ENCODE measurements at regions not wholly inside any gene's neighbourhood (a gene's known extent, or its start where the extent isn't known, plus 50 kb on each side); places are given as distances from the start of the nearest gene placed in this dataset.
"Not testable (repeated sequence)": the region's sequence is repeated elsewhere in the genome, so short reads cannot be mapped to it uniquely, and the experiment has no call there.

DNA sequence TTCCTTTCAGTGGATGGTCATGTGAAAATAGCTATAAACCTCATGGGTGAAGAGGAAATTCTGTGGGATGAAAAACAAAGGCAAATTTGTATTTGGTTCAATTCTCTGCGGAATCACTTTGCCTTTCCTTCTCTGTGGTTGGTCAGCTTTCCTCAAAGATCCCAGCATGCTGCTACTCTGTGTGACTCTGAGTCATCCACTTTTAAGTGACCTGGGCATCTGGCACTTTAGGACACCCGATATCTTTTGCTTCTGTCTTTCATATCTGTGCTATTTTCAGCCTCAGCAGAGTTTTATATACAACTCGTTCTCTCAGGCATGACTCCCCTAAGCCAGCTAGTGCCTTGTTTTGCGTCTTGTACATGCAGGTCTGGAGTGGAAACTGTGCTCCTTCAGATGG lies 217.0 kb upstream of the PIEZO2 start:
- no peak for TF ChIP-seq POLR2A (IDR thresholded peaks at IDR 0.05)
- TF ChIP-seq, protein P1, sequence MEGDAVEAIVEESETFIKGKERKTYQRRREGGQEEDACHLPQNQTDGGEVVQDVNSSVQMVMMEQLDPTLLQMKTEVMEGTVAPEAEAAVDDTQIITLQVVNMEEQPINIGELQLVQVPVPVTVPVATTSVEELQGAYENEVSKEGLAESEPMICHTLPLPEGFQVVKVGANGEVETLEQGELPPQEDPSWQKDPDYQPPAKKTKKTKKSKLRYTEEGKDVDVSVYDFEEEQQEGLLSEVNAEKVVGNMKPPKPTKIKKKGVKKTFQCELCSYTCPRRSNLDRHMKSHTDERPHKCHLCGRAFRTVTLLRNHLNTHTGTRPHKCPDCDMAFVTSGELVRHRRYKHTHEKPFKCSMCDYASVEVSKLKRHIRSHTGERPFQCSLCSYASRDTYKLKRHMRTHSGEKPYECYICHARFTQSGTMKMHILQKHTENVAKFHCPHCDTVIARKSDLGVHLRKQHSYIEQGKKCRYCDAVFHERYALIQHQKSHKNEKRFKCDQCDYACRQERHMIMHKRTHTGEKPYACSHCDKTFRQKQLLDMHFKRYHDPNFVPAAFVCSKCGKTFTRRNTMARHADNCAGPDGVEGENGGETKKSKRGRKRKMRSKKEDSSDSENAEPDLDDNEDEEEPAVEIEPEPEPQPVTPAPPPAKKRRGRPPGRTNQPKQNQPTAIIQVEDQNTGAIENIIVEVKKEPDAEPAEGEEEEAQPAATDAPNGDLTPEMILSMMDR (IDR thresholded peaks at IDR 0.05) = no peak
- TF ChIP-seq EP300 (IDR thresholded peaks at IDR 0.05) = no peak
- Histone ChIP-seq H3K36me3 (no peaks in the 10 kb centered on the region), H3K27me3 (no peaks in the 10 kb centered on the region), H3K4me3 (no peak overlapping the region), H3K4me1 (peaks cover 0 to 5% (median 0%) of the 10 kb centered on the region in 4 donors), H3K27ac (no peak overlapping the region), H3K9me3 (no peaks in the 10 kb centered on the region)
- 28 to 31% methylated on average over 4 of the region's 4 CpGs for WGBS, 2 donors
- no peak for DNase-seq (ENCODE audit: low spot score in 2 of 2)

DNA sequence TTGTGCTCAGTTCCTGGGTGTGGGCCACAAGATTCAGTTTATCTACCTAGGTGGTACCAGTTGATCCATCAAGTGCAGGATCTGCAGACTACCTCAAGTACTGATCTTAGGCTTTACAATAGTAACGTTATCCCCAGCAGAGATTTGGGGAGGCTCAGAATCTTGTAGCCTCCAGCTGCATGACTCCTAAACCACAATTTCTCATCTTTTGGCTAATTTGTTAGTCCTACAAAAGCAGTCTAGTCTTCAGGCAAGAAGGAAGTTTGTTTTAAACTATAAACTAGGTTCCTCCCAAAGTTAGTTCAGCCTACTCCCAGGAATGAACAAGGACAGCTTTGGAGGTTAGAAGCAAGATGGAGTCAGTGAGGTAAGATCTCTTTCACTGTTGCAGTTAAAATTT lies 213.5 kb upstream of the PIEZO2 start:
- Histone ChIP-seq H3K4me3 (no peak overlapping the region), H3K4me1 (peaks cover 0 to 5% (median 0%) of the 10 kb centered on the region in 4 donors), H3K27ac (no peak overlapping the region), H3K9me3 (no peaks in the 10 kb centered on the region), H3K36me3 (no peaks in the 10 kb centered on the region), H3K27me3 (no peaks in the 10 kb centered on the region)
- no peak for DNase-seq (ENCODE audit: low spot score in 2 of 2)
- TF ChIP-seq POLR2A (IDR thresholded peaks at IDR 0.05) = no peak
- TF ChIP-seq EP300 (IDR thresholded peaks at IDR 0.05) = no peak
- TF ChIP-seq, protein P1 (IDR thresholded peaks at IDR 0.05) = no peak
- WGBS, 2 donors = 85 to 92% methylated on average over 1 of the region's 1 CpG

DNA sequence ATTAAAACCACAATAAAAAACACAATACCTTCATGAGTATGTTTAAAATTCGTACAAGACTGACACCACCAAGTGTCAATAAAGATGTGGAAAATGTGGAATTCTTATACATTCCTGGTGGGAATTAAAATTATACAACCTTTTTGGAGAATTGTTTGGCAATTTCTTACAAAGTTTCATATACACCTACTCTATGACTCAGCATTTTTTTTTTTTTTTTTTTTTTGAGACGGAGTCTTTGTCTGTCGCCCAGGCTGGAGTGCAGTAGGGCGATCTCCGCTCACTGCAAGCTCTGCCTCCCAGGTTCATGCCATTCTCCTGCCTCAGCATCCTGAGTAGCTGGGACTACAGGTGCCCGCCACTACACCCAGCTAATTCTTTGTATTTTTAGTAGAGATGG lies 212.5 kb upstream of the PIEZO2 start:
- H3K9me3 ChIP-seq = not testable (repeated sequence)
- WGBS, 2 donors = 92% methylated on average over 6 of the region's 6 CpGs

DNA sequence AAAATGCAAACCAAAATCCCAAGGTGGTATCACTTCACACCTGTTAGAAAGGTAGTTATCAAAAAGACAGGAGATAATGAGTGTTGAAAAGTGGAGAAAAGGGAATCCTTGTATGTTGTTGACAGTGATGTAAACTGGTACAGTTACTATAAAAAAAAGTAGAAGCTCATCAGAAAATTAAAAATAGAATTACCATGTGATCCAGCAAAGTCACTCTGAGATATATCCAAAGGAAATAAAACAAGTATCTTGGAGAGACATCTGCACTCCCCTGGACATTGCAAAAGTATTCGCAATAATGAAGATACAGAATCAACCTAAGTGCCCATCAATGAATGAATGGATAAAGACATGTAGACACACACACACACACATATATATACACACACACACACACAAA lies 208.3 kb upstream of the PIEZO2 start:
- Histone ChIP-seq H3K27ac (no peak overlapping the region), H3K27me3 (no peaks in the 10 kb centered on the region), H3K4me1 (no peaks in the 10 kb centered on the region), H3K4me3 (no peak overlapping the region), H3K9me3 (peaks cover 0 to 6% (median 0%) of the 10 kb centered on the region in 4 donors), H3K36me3 (no peaks in the 10 kb centered on the region)
- 85 to 88% methylated on average over 1 of the region's 1 CpG for WGBS, 2 donors
- TF ChIP-seq EP300 (IDR thresholded peaks at IDR 0.05) = no peak
- TF ChIP-seq, protein P1 (IDR thresholded peaks at IDR 0.05) = no peak
- no peak for TF ChIP-seq POLR2A (IDR thresholded peaks at IDR 0.05)
- DNase-seq (ENCODE audit: low spot score in 2 of 2) = no peak

More for the DNA sequence above, 212.5 kb upstream of the PIEZO2 start:
- H3K27me3 ChIP-seq; H3K27ac ChIP-seq; DNase-seq (ENCODE audit: low spot score in 2 of 2); H3K4me3 ChIP-seq; H3K4me1 ChIP-seq; H3K36me3 ChIP-seq: not testable (repeated sequence)

DNA sequence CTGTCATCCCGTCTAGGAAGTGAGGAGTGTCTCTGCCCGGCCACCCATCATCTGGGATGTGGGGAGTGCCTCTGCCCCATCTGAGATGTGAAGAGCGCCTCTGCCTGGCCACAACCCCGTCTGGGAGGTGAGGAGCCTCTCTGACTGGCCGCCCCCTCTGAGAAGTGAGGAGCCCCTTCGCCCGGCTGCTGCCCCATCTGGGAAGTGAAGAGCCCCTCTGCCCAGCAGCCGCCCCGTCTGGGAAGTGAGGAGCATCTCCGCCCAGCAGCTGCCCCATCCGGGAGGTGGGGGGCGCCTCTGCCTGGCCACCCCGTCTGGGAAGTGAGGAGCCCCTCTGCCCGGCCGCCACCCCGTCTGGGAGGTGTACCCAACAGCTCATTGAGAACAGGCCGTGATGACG lies 195.2 kb upstream of the PIEZO2 start:
- not testable (repeated sequence) for H3K27me3 ChIP-seq; H3K36me3 ChIP-seq; H3K4me3 ChIP-seq; DNase-seq (ENCODE audit: low spot score in 2 of 2); H3K4me1 ChIP-seq; H3K27ac ChIP-seq
- 87 to 89% methylated on average over 14 to 18 of the region's 18 CpGs for WGBS, 2 donors
- H3K9me3 ChIP-seq = peaks cover 0 to 53% (median 3%) of the 10 kb centered on the region in 4 donors

DNA sequence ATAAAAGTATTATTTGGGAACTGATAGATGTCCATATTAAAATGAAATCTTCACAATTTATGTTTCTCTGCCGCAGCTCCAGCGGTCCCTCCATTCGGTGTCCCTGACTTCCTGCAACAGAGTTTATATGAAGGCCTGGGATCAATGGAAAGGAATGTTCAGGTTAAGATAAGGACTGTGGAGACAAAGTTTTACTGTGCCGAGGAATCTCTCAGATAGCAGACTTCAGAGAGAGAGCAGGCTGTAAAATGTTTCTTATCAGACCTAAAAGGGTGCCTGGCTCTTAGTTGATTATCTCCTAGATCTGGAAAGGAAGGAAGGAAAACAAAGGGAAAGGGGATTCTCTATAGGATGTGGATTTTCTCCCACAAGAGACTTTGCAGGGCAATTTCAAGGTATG lies 193.7 kb upstream of the PIEZO2 start:
- TF ChIP-seq, protein P1 (IDR thresholded peaks at IDR 0.05) = no peak
- TF ChIP-seq EP300 (IDR thresholded peaks at IDR 0.05) = no peak
- no peak for TF ChIP-seq POLR2A (IDR thresholded peaks at IDR 0.05)
- DNase-seq (ENCODE audit: low spot score in 2 of 2) = no peak
- H3K27me3 ChIP-seq = no peaks in the 10 kb centered on the region
- no peaks in the 10 kb centered on the region for H3K4me1 ChIP-seq
- H3K4me3 ChIP-seq = no peak overlapping the region
- WGBS, 2 donors = 90% methylated on average over 4 of the region's 4 CpGs
- H3K27ac ChIP-seq = no peak overlapping the region
- H3K9me3 ChIP-seq = peaks cover 0 to 41% (median 1%) of the 10 kb centered on the region in 4 donors
- H3K36me3 ChIP-seq = no peaks in the 10 kb centered on the region

DNA sequence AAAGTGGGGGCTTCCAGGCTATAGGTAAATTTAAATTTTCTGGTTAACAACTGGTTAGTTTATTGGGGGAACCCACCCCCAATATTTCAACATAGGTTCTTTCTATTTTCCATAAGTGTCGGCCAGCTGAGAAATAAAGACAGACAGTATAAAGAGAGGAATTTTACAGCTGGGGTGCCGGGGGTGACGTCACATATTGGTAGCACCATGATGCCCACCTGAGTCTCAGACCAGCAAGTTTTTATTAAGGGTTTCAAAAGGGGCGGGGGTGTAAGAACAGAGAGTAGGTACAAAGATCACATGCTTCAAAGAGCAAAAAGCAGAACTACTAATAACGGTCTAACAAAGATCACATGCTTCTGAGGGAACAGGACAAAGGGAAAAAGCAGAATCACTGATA lies 192.7 kb upstream of the PIEZO2 start:
- H3K9me3 ChIP-seq = peaks cover 0 to 31% (median 0%) of the 10 kb centered on the region in 4 donors
- WGBS, 2 donors = 91% methylated on average over 5 of the region's 5 CpGs
- H3K4me1 ChIP-seq; H3K4me3 ChIP-seq; H3K36me3 ChIP-seq; DNase-seq (ENCODE audit: low spot score in 2 of 2); H3K27ac ChIP-seq; H3K27me3 ChIP-seq: not testable (repeated sequence)
